ENCODE measurements at regions not wholly inside any gene's neighbourhood (a gene's known extent, or its start where the extent isn't known, plus 50 kb on each side); places are given as distances from the start of the nearest gene placed in this dataset.

DNA sequence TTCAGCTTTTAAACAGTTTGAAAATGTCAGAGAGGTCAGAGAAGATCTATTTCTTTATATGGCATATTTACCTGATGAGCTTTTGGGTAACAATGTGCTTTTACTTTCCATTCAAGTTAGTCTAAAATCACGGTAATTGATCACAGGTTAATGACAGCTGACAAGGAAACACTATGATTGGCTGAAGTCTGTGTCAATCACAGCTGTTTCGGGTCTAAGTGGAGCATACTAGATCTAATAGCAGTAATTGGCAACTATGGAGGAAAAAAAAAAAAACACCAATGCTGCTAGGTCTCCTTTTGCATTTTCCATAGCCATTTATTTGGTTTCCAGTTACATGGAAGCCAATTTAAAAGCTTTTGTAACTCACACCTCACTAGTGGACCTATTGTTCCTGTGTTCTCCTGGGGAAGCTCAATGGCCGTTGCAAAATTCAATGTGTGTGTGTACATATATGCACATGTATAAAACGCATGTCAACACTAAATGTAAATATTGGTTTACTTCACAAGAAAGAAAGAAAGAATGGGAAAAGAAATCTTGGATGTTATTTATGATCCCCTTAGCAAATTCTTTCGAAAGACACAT lies 568.3 kb upstream of the ZFHX3 start:
- peaks cover 12% of the 10 kb centered on the region for H3K27me3 ChIP-seq
- no peaks in the 10 kb centered on the region for H3K36me3 ChIP-seq
- 80% methylated on average over 5 of the region's 5 CpGs for WGBS
- H3K27ac ChIP-seq = no peak overlapping the region
- no peak for TF ChIP-seq POLR2AphosphoS5 (IDR thresholded peaks at IDR 0.05)
- no peak for TF ChIP-seq POLR2A (IDR thresholded peaks at IDR 0.05)
- no peak overlapping the region for H3K4me3 ChIP-seq
- no peaks in the 10 kb centered on the region for H3K4me1 ChIP-seq
- H3K9me3 ChIP-seq = no peaks in the 10 kb centered on the region
- DNase-seq (ENCODE audit: low spot score in 2 of 2) = no peak

DNA sequence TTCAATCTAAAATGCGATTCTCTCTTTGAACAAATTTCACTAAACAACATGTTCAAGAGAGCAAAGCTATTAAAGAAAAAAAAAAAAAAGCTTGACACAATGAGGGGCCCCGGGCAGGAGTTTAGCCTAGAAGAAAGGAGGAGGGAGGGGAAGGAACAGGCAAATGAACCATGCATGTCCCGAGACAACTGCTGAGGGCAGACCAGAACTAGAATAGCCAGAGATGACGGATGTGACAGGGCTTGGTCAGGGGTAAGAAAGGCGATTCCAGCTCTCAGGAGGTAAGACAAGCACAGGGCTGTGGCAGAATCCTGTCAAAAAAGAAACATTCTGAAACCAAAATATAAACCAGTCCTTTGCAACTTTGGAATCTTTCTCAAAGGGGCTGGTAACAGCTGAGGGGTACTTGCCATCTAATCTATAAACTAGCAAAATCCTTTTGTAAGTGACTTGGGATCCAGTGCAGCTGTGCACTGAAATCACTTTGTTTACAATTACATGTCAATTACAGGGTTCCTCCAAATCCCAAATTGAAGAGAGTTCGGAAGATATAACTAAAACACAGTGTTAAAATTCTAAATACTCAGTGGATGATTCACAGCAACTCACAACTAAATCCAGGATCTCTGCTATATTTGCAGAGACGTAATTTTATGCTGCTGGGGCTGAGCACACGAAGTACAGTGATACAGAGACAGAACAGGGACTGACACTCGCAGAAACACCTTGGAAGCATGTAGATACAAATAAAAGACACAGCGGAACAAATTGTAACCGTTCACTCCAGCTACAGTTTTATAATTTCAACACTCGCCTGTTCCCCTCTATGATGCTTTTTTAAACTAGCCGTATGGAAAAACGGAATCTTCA lies 567.4 kb upstream of the ZFHX3 start:
- no peaks in the 10 kb centered on the region for H3K4me1 ChIP-seq
- no peak overlapping the region for H3K27ac ChIP-seq
- DNase-seq (ENCODE audit: low spot score in 2 of 2) = no peak
- H3K36me3 ChIP-seq = no peaks in the 10 kb centered on the region
- TF ChIP-seq EP300 (IDR thresholded peaks at IDR 0.05) (no peak), POLR2AphosphoS5 (IDR thresholded peaks at IDR 0.05) (no peak), POLR2A (IDR thresholded peaks at IDR 0.05) (no peak)
- TF ChIP-seq, protein P1, sequence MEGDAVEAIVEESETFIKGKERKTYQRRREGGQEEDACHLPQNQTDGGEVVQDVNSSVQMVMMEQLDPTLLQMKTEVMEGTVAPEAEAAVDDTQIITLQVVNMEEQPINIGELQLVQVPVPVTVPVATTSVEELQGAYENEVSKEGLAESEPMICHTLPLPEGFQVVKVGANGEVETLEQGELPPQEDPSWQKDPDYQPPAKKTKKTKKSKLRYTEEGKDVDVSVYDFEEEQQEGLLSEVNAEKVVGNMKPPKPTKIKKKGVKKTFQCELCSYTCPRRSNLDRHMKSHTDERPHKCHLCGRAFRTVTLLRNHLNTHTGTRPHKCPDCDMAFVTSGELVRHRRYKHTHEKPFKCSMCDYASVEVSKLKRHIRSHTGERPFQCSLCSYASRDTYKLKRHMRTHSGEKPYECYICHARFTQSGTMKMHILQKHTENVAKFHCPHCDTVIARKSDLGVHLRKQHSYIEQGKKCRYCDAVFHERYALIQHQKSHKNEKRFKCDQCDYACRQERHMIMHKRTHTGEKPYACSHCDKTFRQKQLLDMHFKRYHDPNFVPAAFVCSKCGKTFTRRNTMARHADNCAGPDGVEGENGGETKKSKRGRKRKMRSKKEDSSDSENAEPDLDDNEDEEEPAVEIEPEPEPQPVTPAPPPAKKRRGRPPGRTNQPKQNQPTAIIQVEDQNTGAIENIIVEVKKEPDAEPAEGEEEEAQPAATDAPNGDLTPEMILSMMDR (IDR thresholded peaks at IDR 0.05) = no peak
- H3K4me3 ChIP-seq = no peak overlapping the region
- no peaks in the 10 kb centered on the region for H3K9me3 ChIP-seq
- WGBS = 79% methylated on average over 14 of the region's 14 CpGs
- H3K27me3 ChIP-seq = peaks cover 13% of the 10 kb centered on the region

DNA sequence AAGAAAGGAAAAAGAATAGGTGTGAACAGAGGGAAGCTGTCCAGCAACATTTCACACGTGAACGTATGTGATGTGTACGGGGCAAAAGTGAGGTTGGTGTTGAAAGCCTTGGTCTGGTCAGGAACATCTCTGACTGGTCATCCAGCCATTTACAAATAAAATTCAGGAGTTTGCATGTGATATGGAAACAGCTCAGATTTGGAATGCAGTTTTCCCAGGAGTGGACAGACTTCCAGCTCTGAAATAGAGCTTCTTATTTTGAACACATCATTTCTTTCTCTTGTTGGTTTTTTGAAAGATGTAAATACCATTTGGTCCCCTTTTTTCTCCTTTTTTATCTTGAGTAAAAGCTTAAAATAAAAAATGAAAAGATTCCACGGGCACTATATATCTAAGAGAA lies 566.2 kb upstream of the ZFHX3 start:
- 69% methylated on average over 4 of the region's 4 CpGs for WGBS
- no peak for TF ChIP-seq POLR2AphosphoS5 (IDR thresholded peaks at IDR 0.05)
- no peak for TF ChIP-seq EP300 (IDR thresholded peaks at IDR 0.05)
- no peak for TF ChIP-seq POLR2A (IDR thresholded peaks at IDR 0.05)
- TF ChIP-seq, protein P1 (IDR thresholded peaks at IDR 0.05) = no peak

DNA sequence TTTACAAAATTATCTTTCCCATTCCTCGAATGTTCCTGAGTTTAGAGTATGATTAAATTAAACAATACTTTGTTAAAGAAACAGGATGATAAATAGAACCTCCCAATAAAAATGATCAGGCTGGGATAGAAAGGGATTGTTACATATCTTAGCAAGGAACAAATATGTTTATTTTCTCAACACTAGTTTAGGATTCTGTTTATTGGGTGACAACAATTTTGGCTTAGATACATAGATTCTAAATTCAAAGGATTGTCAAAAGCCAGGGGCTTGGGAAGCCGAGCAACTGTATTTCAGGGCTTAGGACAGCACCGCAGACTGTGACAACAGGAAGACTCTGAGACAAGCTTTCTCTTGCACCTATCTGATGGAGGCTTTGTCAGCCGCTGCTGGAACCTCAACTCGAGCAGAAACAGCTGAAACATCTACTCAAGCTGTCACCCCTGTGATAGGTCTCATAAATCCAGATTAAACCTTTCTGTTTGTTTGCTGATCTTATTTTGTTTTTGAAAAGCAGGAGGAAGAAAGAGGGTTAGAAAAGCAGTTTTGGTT lies 562.8 kb upstream of the ZFHX3 start:
- 42% methylated on average over 5 of the region's 5 CpGs for whole genome bisulfite sequencing
- DNase-seq (ENCODE audit: low spot score in 2 of 2) = no peak
- H3K4me3 ChIP-seq = no peak overlapping the region
- no peaks in the 10 kb centered on the region for H3K36me3 ChIP-seq
- peaks cover 30% of the 10 kb centered on the region for H3K27me3 ChIP-seq
- H3K9me3 ChIP-seq = no peaks in the 10 kb centered on the region
- TF ChIP-seq EP300 (IDR thresholded peaks at IDR 0.05) (no peak), POLR2AphosphoS5 (IDR thresholded peaks at IDR 0.05) (no peak), POLR2A (IDR thresholded peaks at IDR 0.05) (no peak)
- TF ChIP-seq, protein P1 (IDR thresholded peaks at IDR 0.05) = no peak
- no peaks in the 10 kb centered on the region for H3K4me1 ChIP-seq
- H3K27ac ChIP-seq = no peak overlapping the region

More for the DNA sequence above, 566.2 kb upstream of the ZFHX3 start:
- Histone ChIP-seq H3K36me3 (no peaks in the 10 kb centered on the region), H3K27ac (no peak overlapping the region), H3K9me3 (no peaks in the 10 kb centered on the region), H3K4me3 (no peak overlapping the region), H3K27me3 (peaks cover 19% of the 10 kb centered on the region), H3K4me1 (no peaks in the 10 kb centered on the region)
- DNase-seq (ENCODE audit: low spot score in 2 of 2) = no peak

DNA sequence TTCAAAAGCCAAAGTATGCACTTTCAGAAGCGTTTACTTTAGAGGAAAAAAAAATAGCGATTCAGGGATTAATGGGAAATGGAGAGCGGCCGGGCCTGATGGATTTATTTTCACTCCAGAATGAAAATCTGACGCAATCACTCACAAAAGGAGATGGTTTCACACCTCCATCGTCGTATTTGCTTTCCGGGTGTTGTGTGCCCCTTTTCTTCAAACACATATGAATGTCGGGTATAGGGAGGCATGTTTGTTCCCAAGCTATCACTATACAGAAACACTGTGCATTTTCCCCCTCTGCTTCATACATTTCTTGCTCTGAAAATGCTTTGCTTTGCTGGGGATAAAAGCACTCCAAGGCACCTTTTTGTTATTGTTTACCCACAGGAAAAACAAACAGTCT lies 562.2 kb upstream of the ZFHX3 start:
- no peak for DNase-seq (ENCODE audit: low spot score in 2 of 2)
- 79% methylated on average over 9 of the region's 9 CpGs for WGBS
- H3K27me3 ChIP-seq = peaks cover 27% of the 10 kb centered on the region
- TF ChIP-seq EP300 (IDR thresholded peaks at IDR 0.05) (no peak), POLR2A (IDR thresholded peaks at IDR 0.05) (no peak), POLR2AphosphoS5 (IDR thresholded peaks at IDR 0.05) (no peak)
- TF ChIP-seq, protein P1 (IDR thresholded peaks at IDR 0.05) = no peak
- no peaks in the 10 kb centered on the region for H3K4me1 ChIP-seq
- no peaks in the 10 kb centered on the region for H3K9me3 ChIP-seq
- no peaks in the 10 kb centered on the region for H3K36me3 ChIP-seq
- H3K27ac ChIP-seq = no peak overlapping the region
- H3K4me3 ChIP-seq = no peak overlapping the region

Measured in suprapubic skin (tissue), 4 donors.